GM23338 (cell line): ENCODE measurements at regions not wholly inside any gene's neighbourhood (a gene's known extent, or its start where the extent isn't known, plus 50 kb on each side); places are given as distances from the start of the nearest gene placed in this dataset.
"Not testable (repeated sequence)": the region's sequence is repeated elsewhere in the genome, so short reads cannot be mapped to it uniquely, and the experiment has no call there.

ENCODE experiments used
- ATAC-seq: fragments of 200-7000 bp; cut with Tn5 transposase; 3 replicates; pipeline ENCODE4 v1.9.1; 2020
- DNase-seq: peaks from one replicate; pipeline ENCODE4 v3.0.0-alpha.2; 2015; ENCODE audit warnings: low spot score
- H2AFZ ChIP-seq: fragments of 200-600 bp; sonication (generic); 2 replicates; pipeline ENCODE4 v1.8.0; 2016; ENCODE audit warnings: antibody characterized with exemption, mild to moderate bottlenecking, moderate library complexity
- H3F3A ChIP-seq: fragments of 200-600 bp; sonication (generic); replicated peaks from 2 replicates; pipeline ENCODE4 v1.8.0; 2017; ENCODE audit warnings: antibody characterized with exemption, mixed run types, low read depth
- H3K27ac ChIP-seq: fragments of 200-600 bp; sonication (generic); 2 replicates; pipeline ENCODE4 v1.6.1; 2016; ENCODE audit warnings: low read depth
- H3K27me3 ChIP-seq: fragments of 200-600 bp; sonication (generic); 2 replicates; pipeline ENCODE4 v1.8.0; 2016; ENCODE audit warnings: mild to moderate bottlenecking, mixed run types, moderate library complexity; ENCODE audit not compliant: insufficient read depth
- H3K36me3 ChIP-seq: fragments of 200-600 bp; sonication (generic); 2 replicates; pipeline ENCODE4 v1.8.0; 2016; ENCODE audit warnings: mild to moderate bottlenecking; ENCODE audit not compliant: insufficient read depth
- H3K4me1 ChIP-seq: fragments of 200-600 bp; sonication (generic); 2 replicates; pipeline ENCODE4 v1.8.0; 2016; ENCODE audit warnings: mild to moderate bottlenecking, moderate library complexity; ENCODE audit not compliant: insufficient read depth
- H3K4me2 ChIP-seq: fragments of 200-600 bp; sonication (generic); 2 replicates; pipeline ENCODE4 v1.7.1; 2017; ENCODE audit warnings: mixed run types
- H3K4me3 ChIP-seq: fragments of 200-600 bp; sonication (generic); 2 replicates; pipeline ENCODE4 v1.6.1; 2016; ENCODE audit warnings: mixed run types
- H3K79me2 ChIP-seq: fragments of 200-600 bp; sonication (generic); replicated peaks from 2 replicates; pipeline ENCODE4 v1.8.0; 2017; ENCODE audit warnings: mild to moderate bottlenecking; ENCODE audit not compliant: insufficient read depth
- H3K9me2 ChIP-seq: fragments of 200-600 bp; sonication (generic); 2 replicates; pipeline ENCODE4 v1.8.0; 2017; ENCODE audit not compliant: insufficient read depth
- H4K20me1 ChIP-seq: fragments of 200-600 bp; sonication (generic); replicated peaks from 2 replicates; pipeline ENCODE4 v1.8.0; 2017; ENCODE audit warnings: mild to moderate bottlenecking; ENCODE audit not compliant: insufficient read depth
- H3K27ac Mint-ChIP-seq: 2 replicates; pipeline ENCODE4 v1.8.0; 2020; ENCODE audit warnings: inconsistent platforms, mild to moderate bottlenecking, moderate library complexity, mixed read lengths
- H3K27me3 Mint-ChIP-seq: 3 replicates; pipeline ENCODE4 v1.8.0; 2022; ENCODE audit warnings: low read depth, mild to moderate bottlenecking, moderate library complexity, mixed read lengths, inconsistent platforms; ENCODE audit not compliant: insufficient read depth, poor library complexity
- H3K36me3 Mint-ChIP-seq: 3 replicates; pipeline ENCODE4 v1.8.0; 2021; ENCODE audit warnings: low read depth, mild to moderate bottlenecking, inconsistent platforms, moderate library complexity, mixed read lengths
- H3K4me1 Mint-ChIP-seq: 3 replicates; pipeline ENCODE4 v1.8.0; 2020; ENCODE audit warnings: mild to moderate bottlenecking, inconsistent platforms, mixed read lengths
- H3K4me3 Mint-ChIP-seq: 3 replicates; pipeline ENCODE4 v1.8.0; 2021; ENCODE audit warnings: moderate library complexity, mild to moderate bottlenecking, inconsistent platforms, mixed read lengths
- H3K9me3 Mint-ChIP-seq: 3 replicates; pipeline ENCODE4 v1.8.0; 2020; ENCODE audit warnings: moderate library complexity, mild to moderate bottlenecking, inconsistent platforms, mixed read lengths
- CREB1 ChIP-seq: fragments of 250-450 bp; sonication (Bioruptor Pico); IDR thresholded peaks from 2 replicates; pipeline ENCODE4 v1.5.0; 2020; ENCODE audit warnings: low read depth, mild to moderate bottlenecking, moderate library complexity
- CTCF ChIP-seq, 2 experiments: fragments of 200-600 bp in 1 of 2; sonication (generic) in 1 of 2; conservative IDR thresholded peaks; 2 replicates each; pipeline versions ENCODE4 v1.5.1 to v1.6.1; 2016 to 2017; ENCODE audit warnings: antibody characterized with exemption in 2 of 2, low read depth in 2 of 2, mild to moderate bottlenecking in 2 of 2, moderate library complexity in 1 of 2
- ETS1 ChIP-seq: IDR thresholded peaks from 2 replicates; pipeline ENCODE4 v1.6.1; 2016; ENCODE audit warnings: antibody characterized with exemption
- EZH2phosphoT487 ChIP-seq: fragments of 200-600 bp; sonication (generic); IDR thresholded peaks from one replicate; pipeline ENCODE4 v1.8.1; 2018; ENCODE audit warnings: antibody characterized with exemption; ENCODE audit not compliant: unreplicated experiment
- JUNB ChIP-seq: IDR thresholded peaks from one replicate; pipeline ENCODE4 v1.6.1; 2016; ENCODE audit warnings: antibody characterized with exemption; ENCODE audit not compliant: unreplicated experiment
- NANOG ChIP-seq: IDR thresholded peaks from 2 replicates; pipeline ENCODE4 v1.6.1; 2016; ENCODE audit warnings: antibody characterized with exemption, borderline replicate concordance
- POLR2AphosphoS5 ChIP-seq: IDR thresholded peaks from 2 replicates; pipeline ENCODE4 v1.6.1; 2016; ENCODE audit warnings: antibody characterized with exemption, low read depth
- REST ChIP-seq: IDR thresholded peaks from one replicate; pipeline ENCODE4 v1.6.1; 2018; ENCODE audit warnings: antibody characterized with exemption; ENCODE audit not compliant: unreplicated experiment
- STAT1 ChIP-seq: IDR thresholded peaks from one replicate; pipeline ENCODE4 v1.6.1; 2016; ENCODE audit warnings: antibody characterized with exemption; ENCODE audit not compliant: unreplicated experiment
- ZNF114 ChIP-seq: fragments of 250-450 bp; sonication (Bioruptor Pico); IDR thresholded peaks from 2 replicates; pipeline ENCODE4 v1.5.0; 2020; ENCODE audit warnings: mild to moderate bottlenecking, moderate library complexity
- ZNF331 ChIP-seq: fragments of 250-450 bp; sonication (Bioruptor Pico); IDR thresholded peaks from 2 replicates; pipeline ENCODE4 v1.5.0; 2020; ENCODE audit warnings: low read depth, mild to moderate bottlenecking, moderate library complexity
- TF ChIP-seq, protein P1 (sequence below): fragments of 250-450 bp; sonication (Bioruptor Pico); IDR thresholded peaks from 2 replicates; pipeline ENCODE4 v1.5.0; 2020; ENCODE audit warnings: mild to moderate bottlenecking, moderate library complexity

- no peak overlapping the region for H3K27ac ChIP-seq
- no peaks in the 10 kb centered on the region for H3K79me2 ChIP-seq
- H4K20me1 ChIP-seq = no peaks in the 10 kb centered on the region
- H3K27me3 ChIP-seq = no peaks in the 10 kb centered on the region
- no peak overlapping the region for H3K4me2 ChIP-seq
- H3K4me3 ChIP-seq = no peak overlapping the region
- Mint-ChIP-seq H3K4me1 (no peaks in the 10 kb centered on the region), H3K36me3 (no peaks in the 10 kb centered on the region), H3K4me3 (no peak overlapping the region), H3K9me3 (no peaks in the 10 kb centered on the region; the same call in 2 of the 3 replicates), H3K27ac (no peak overlapping the region), H3K27me3 (peaks cover 2% of the 10 kb centered on the region)
- no peaks in the 10 kb centered on the region for H3K4me1 ChIP-seq
- DNase-seq (no peak), ATAC-seq (no peak)
- H2AFZ ChIP-seq = no peak overlapping the region
- H3F3A ChIP-seq = no peaks in the 10 kb centered on the region
- TF ChIP-seq ZNF114 (CRISPR knock-in tag) = no peak
- no peak for TF ChIP-seq STAT1
- TF ChIP-seq CTCF (conservative IDR thresholded peaks at IDR 0.05; ENCODE audit: low read depth in 2 of 2) = no peak
- TF ChIP-seq REST = no peak
- TF ChIP-seq NANOG = no peak
- TF ChIP-seq ETS1 = no peak
- no peak for TF ChIP-seq ZNF331 (CRISPR knock-in tag)
- TF ChIP-seq EZH2phosphoT487 = no peak
- TF ChIP-seq, protein P1, sequence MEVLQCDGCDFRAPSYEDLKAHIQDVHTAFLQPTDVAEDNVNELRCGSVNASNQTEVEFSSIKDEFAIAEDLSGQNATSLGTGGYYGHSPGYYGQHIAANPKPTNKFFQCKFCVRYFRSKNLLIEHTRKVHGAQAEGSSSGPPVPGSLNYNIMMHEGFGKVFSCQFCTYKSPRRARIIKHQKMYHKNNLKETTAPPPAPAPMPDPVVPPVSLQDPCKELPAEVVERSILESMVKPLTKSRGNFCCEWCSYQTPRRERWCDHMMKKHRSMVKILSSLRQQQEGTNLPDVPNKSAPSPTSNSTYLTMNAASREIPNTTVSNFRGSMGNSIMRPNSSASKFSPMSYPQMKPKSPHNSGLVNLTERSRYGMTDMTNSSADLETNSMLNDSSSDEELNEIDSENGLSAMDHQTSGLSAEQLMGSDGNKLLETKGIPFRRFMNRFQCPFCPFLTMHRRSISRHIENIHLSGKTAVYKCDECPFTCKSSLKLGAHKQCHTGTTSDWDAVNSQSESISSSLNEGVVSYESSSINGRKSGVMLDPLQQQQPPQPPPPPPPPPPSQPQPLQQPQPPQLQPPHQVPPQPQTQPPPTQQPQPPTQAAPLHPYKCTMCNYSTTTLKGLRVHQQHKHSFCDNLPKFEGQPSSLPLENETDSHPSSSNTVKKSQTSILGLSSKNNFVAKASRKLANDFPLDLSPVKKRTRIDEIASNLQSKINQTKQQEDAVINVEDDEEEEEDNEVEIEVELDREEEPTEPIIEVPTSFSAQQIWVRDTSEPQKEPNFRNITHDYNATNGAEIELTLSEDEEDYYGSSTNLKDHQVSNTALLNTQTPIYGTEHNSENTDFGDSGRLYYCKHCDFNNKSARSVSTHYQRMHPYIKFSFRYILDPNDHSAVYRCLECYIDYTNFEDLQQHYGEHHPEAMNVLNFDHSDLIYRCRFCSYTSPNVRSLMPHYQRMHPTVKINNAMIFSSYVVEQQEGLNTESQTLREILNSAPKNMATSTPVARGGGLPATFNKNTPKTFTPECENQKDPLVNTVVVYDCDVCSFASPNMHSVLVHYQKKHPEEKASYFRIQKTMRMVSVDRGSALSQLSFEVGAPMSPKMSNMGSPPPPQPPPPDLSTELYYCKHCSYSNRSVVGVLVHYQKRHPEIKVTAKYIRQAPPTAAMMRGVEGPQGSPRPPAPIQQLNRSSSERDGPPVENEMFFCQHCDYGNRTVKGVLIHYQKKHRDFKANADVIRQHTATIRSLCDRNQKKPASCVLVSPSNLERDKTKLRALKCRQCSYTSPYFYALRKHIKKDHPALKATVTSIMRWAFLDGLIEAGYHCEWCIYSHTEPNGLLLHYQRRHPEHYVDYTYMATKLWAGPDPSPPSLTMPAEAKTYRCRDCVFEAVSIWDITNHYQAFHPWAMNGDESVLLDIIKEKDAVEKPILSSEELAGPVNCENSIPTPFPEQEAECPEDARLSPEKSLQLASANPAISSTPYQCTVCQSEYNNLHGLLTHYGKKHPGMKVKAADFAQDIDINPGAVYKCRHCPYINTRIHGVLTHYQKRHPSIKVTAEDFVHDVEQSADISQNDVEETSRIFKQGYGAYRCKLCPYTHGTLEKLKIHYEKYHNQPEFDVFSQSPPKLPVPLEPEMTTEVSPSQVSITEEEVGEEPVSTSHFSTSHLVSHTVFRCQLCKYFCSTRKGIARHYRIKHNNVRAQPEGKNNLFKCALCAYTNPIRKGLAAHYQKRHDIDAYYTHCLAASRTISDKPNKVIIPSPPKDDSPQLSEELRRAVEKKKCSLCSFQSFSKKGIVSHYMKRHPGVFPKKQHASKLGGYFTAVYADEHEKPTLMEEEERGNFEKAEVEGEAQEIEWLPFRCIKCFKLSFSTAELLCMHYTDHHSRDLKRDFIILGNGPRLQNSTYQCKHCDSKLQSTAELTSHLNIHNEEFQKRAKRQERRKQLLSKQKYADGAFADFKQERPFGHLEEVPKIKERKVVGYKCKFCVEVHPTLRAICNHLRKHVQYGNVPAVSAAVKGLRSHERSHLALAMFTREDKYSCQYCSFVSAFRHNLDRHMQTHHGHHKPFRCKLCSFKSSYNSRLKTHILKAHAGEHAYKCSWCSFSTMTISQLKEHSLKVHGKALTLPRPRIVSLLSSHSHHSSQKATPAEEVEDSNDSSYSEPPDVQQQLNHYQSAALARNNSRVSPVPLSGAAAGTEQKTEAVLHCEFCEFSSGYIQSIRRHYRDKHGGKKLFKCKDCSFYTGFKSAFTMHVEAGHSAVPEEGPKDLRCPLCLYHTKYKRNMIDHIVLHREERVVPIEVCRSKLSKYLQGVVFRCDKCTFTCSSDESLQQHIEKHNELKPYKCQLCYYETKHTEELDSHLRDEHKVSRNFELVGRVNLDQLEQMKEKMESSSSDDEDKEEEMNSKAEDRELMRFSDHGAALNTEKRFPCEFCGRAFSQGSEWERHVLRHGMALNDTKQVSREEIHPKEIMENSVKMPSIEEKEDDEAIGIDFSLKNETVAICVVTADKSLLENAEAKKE (CRISPR knock-in tag) = no peak
- TF ChIP-seq JUNB = no peak
- TF ChIP-seq POLR2AphosphoS5 = no peak
- TF ChIP-seq CREB1 (CRISPR knock-in tag) = no peak
- no peaks in the 10 kb centered on the region for H3K9me2 ChIP-seq
- H3K36me3 ChIP-seq = no peaks in the 10 kb centered on the region
These were observed 72.3 kb upstream of the ACBD5 start for GRCh38 chr10:27312854-27313253.

GRCh38 chr10:27311809-27312208 is 71.2 kb upstream of the ACBD5 start:
- not testable (repeated sequence) for H3K4me1 ChIP-seq, H3F3A ChIP-seq, DNase-seq, H3K79me2 ChIP-seq, H3K4me2 ChIP-seq, H2AFZ ChIP-seq, H3K9me3 Mint-ChIP-seq, H3K36me3 ChIP-seq, ATAC-seq, H3K9me2 ChIP-seq, H4K20me1 ChIP-seq, H3K4me3 ChIP-seq, H3K4me1 Mint-ChIP-seq, H3K27ac ChIP-seq, H3K27me3 ChIP-seq, H3K27me3 Mint-ChIP-seq, H3K36me3 Mint-ChIP-seq, H3K4me3 Mint-ChIP-seq, H3K27ac Mint-ChIP-seq
